Mesenteric fat pad (tissue), 1 donor: ENCODE measurements at regions not wholly inside any gene's neighbourhood (a gene's known extent, or its start where the extent isn't known, plus 50 kb on each side); places are given as distances from the start of the nearest gene placed in this dataset.
"Not testable (repeated sequence)": the region's sequence is repeated elsewhere in the genome, so short reads cannot be mapped to it uniquely, and the experiment has no call there.

Source experiments
- DNase-seq: peaks from one replicate; pipeline ENCODE4 v3.0.0-alpha.2; 2020; ENCODE audit warnings: low spot score
- donor health status: DM: yes; HTN: yes; CAD: no.

- no peak for DNase-seq
Measured at GRCh38 chr5:98292496-98292895, 481.0 kb upstream of the RGMB start.

- no peak for DNase-seq
Measured at GRCh38 chr5:98296426-98296825, 477.0 kb upstream of the RGMB start.

GRCh38 chr5:98299435-98299834, 474.0 kb upstream of the RGMB start:
- DNase-seq, result no peak

- no peak for DNase-seq
Measured at GRCh38 chr5:98301547-98301946, 471.9 kb upstream of the RGMB start.

- DNase-seq, result no peak
Measured at GRCh38 chr5:98307811-98308210, 465.7 kb upstream of the RGMB start.

GRCh38 chr5:98308231-98308630, 465.2 kb upstream of the RGMB start:
- no peak for DNase-seq

- no peak for DNase-seq
Measured at GRCh38 chr5:98308960-98309359, 464.5 kb upstream of the RGMB start.

- DNase-seq, result no peak
Measured at GRCh38 chr5:98309785-98310598, 463.5 kb upstream of the RGMB start.

- DNase-seq, result no peak
Measured at GRCh38 chr5:98314292-98314691, 459.2 kb upstream of the RGMB start.

- DNase-seq, result no peak
Measured at GRCh38 chr5:98318386-98318785, 455.1 kb upstream of the RGMB start.

GRCh38 chr5:98319299-98320011, 454.0 kb upstream of the RGMB start:
- DNase-seq, result no peak

GRCh38 chr5:98320343-98320742, 453.1 kb upstream of the RGMB start:
- no peak for DNase-seq

- DNase-seq, result no peak
Measured at GRCh38 chr5:98321361-98321760, 452.1 kb upstream of the RGMB start.

GRCh38 chr5:98325187-98325586, 448.3 kb upstream of the RGMB start:
- not testable (repeated sequence) for DNase-seq

- no peak for DNase-seq
Measured at GRCh38 chr5:98328015-98328414, 445.4 kb upstream of the RGMB start.

GRCh38 chr5:98330871-98331270, 442.6 kb upstream of the RGMB start:
- DNase-seq, result no peak

- no peak for DNase-seq
Measured at GRCh38 chr5:98333921-98334320, 439.5 kb upstream of the RGMB start.

- no peak for DNase-seq
Measured at GRCh38 chr5:98334946-98335345, 438.5 kb upstream of the RGMB start.

GRCh38 chr5:98339141-98339848, 434.2 kb upstream of the RGMB start:
- no peak for DNase-seq

- no peak for DNase-seq
Measured at GRCh38 chr5:98341038-98342032, 432.1 kb upstream of the RGMB start.
